HUES64 (cell line): ENCODE measurements at regions not wholly inside any gene's neighbourhood (a gene's known extent, or its start where the extent isn't known, plus 50 kb on each side); places are given as distances from the start of the nearest gene placed in this dataset.

Experiments
- H3K27ac ChIP-seq: 2 replicates; pipeline ENCODE4 v1.7.0; 2013; ENCODE audit warnings: low read depth, low read length, inconsistent platforms
- H3K27me3 ChIP-seq: 2 replicates; pipeline ENCODE4 v1.6.1; 2013; ENCODE audit warnings: mild to moderate bottlenecking, low read length; ENCODE audit not compliant: insufficient read depth
- H3K36me3 ChIP-seq: 2 replicates; pipeline ENCODE4 v1.6.1; 2013; ENCODE audit warnings: mild to moderate bottlenecking, low read length; ENCODE audit not compliant: insufficient read depth
- H3K4me1 ChIP-seq: 2 replicates; pipeline ENCODE4 v1.6.1; 2013; ENCODE audit warnings: mild to moderate bottlenecking, low read length, moderate library complexity; ENCODE audit not compliant: insufficient read depth
- H3K4me3 ChIP-seq: 2 replicates; pipeline ENCODE4 v1.5.1; 2013; ENCODE audit warnings: mild to moderate bottlenecking, low read length, moderate library complexity
- H3K9ac ChIP-seq: 2 replicates; pipeline ENCODE4 v1.6.1; 2013; ENCODE audit warnings: mild to moderate bottlenecking, low read depth, low read length
- H3K9me3 ChIP-seq: 2 replicates; pipeline ENCODE4 v1.6.1; 2013; ENCODE audit warnings: low read depth, low read length; ENCODE audit not compliant: insufficient read depth
- WGBS: fragments of 150-250, 120-280 bp; methylation state at CpG from one replicate; pipeline ENCODE4 v1.1.7; 2013; ENCODE audit warnings: missing lambda C conversion rate; 5-methylcytosine and 5-hydroxymethylcytosine counted together

- no peak overlapping the region for H3K27ac ChIP-seq
- H3K9me3 ChIP-seq = no peaks in the 10 kb centered on the region
- peaks cover 3% of the 10 kb centered on the region for H3K4me1 ChIP-seq
- no peak overlapping the region for H3K4me3 ChIP-seq
- H3K27me3 ChIP-seq = peaks cover 6% of the 10 kb centered on the region; the same call in 1 of the 2 replicates
- no peak overlapping the region for H3K9ac ChIP-seq
- no peaks in the 10 kb centered on the region for H3K36me3 ChIP-seq
- 92% methylated on average over 6 of the region's 6 CpGs for WGBS
Observed at GRCh38 chr14:76323331-76324050, 52.4 kb upstream of the ESRRB start.

GRCh38 chr14:76324133-76324532 lies 51.8 kb upstream of the ESRRB start:
- Histone ChIP-seq H3K27ac (no peak overlapping the region), H3K36me3 (no peaks in the 10 kb centered on the region), H3K4me1 (peaks cover 10% of the 10 kb centered on the region), H3K9me3 (no peaks in the 10 kb centered on the region), H3K4me3 (no peak overlapping the region), H3K9ac (no peak overlapping the region), H3K27me3 (peaks cover 12% of the 10 kb centered on the region)
- 91% methylated on average over 5 of the region's 5 CpGs for WGBS
